HEK293 (cell line): ENCODE measurements at regions not wholly inside any gene's neighbourhood (a gene's known extent, or its start where the extent isn't known, plus 50 kb on each side); places are given as distances from the start of the nearest gene placed in this dataset.

ENCODE experiments used
- CTCF ChIA-PET: fragments of 350-600 bp; formaldehyde crosslinking; extraction: SDS; loops from one replicate; lab custom pipeline; 2021; ENCODE audit warnings: antibody characterized with exemption; lab: Yijun Ruan, JAX
- POLR2A ChIA-PET: fragments of 300-600 bp; formaldehyde crosslinking; extraction: SDS; loops from one replicate; lab custom pipeline; 2020; ENCODE audit warnings: antibody characterized with exemption, inconsistent platforms; lab: Yijun Ruan, JAX
- H3K27ac ChIP-seq: fragments of 200-500 bp; sonication (Bioruptor generic); 2 replicates; pipeline ENCODE4 v1.5.1; 2014; ENCODE audit warnings: low read depth, low read length, control low read depth, inconsistent platforms; ENCODE audit errors: extremely low read depth
- H3K36me3 ChIP-seq, 2 experiments: fragments of 200-500 bp in 1 of 2; sonication (Bioruptor generic) in 1 of 2; 1 replicate in 1 of 2; 2 replicates in 1 of 2; pipeline ENCODE4 v1.5.1; 2014 to 2017; ENCODE audit warnings: inconsistent platforms in 2 of 2, low read length in 2 of 2; ENCODE audit not compliant: control insufficient read depth in 2 of 2, insufficient read depth in 1 of 2
- H3K4me1 ChIP-seq: fragments of 200-500 bp; sonication (Bioruptor generic); 2 replicates; pipeline ENCODE4 v1.5.1; 2014; ENCODE audit warnings: mild to moderate bottlenecking, low read length, inconsistent platforms; ENCODE audit not compliant: control insufficient read depth, insufficient read depth
- H3K4me3 ChIP-seq: 2 replicates; pipeline ENCODE4 v1.5.1; 2011; ENCODE audit warnings: low read depth, mild to moderate bottlenecking, control low read depth, low read length, moderate library complexity
- H3K9me3 ChIP-seq: fragments of 200-500 bp; sonication (Bioruptor generic); 2 replicates; pipeline ENCODE4 v1.5.1; 2014; ENCODE audit warnings: low read depth, low read length, inconsistent platforms; ENCODE audit not compliant: control insufficient read depth, insufficient read depth
- GLIS1 ChIP-seq: fragments of 450-650 bp; formaldehyde crosslinking; IDR thresholded peaks from 2 replicates; pipeline ENCODE4 v1.5.1; 2016; ENCODE audit warnings: missing biosample characterization, missing genetic modification characterization
- KLF16 ChIP-seq: fragments of 450-650 bp; formaldehyde crosslinking; IDR thresholded peaks from 2 replicates; pipeline ENCODE4 v1.5.1; 2017; ENCODE audit warnings: missing biosample characterization, missing genetic modification characterization
- OSR2 ChIP-seq: fragments of 450-650 bp; formaldehyde crosslinking; IDR thresholded peaks from 2 replicates; pipeline ENCODE4 v1.5.1; 2016; ENCODE audit warnings: missing biosample characterization, missing genetic modification characterization
- PATZ1 ChIP-seq: fragments of 450-650 bp; formaldehyde crosslinking; IDR thresholded peaks from 2 replicates; pipeline ENCODE4 v1.5.1; 2016; ENCODE audit warnings: missing biosample characterization, missing genetic modification characterization
- SP7 ChIP-seq: fragments of 450-650 bp; formaldehyde crosslinking; IDR thresholded peaks from 2 replicates; pipeline ENCODE4 v1.5.1; 2016; ENCODE audit warnings: missing biosample characterization, missing genetic modification characterization
- WT1 ChIP-seq: fragments of 450-650 bp; formaldehyde crosslinking; IDR thresholded peaks from 2 replicates; pipeline ENCODE4 v1.5.1; 2016; ENCODE audit warnings: missing biosample characterization, missing genetic modification characterization
- YY1 ChIP-seq: fragments of 450-650 bp; formaldehyde crosslinking; IDR thresholded peaks from 2 replicates; pipeline ENCODE4 v1.5.1; 2018; ENCODE audit warnings: missing biosample characterization, missing genetic modification characterization
- ZBTB48 ChIP-seq: fragments of 450-650 bp; formaldehyde crosslinking; IDR thresholded peaks from 2 replicates; pipeline ENCODE4 v1.5.1; 2016; ENCODE audit warnings: missing biosample characterization, missing genetic modification characterization
- ZNF174 ChIP-seq: fragments of 450-650 bp; formaldehyde crosslinking; IDR thresholded peaks from 2 replicates; pipeline ENCODE4 v1.5.0; 2017; ENCODE audit warnings: missing biosample characterization, mild to moderate bottlenecking, missing genetic modification characterization
- ZNF23 ChIP-seq: fragments of 450-650 bp; formaldehyde crosslinking; IDR thresholded peaks from 2 replicates; pipeline ENCODE4 v1.5.1; 2016; ENCODE audit warnings: missing biosample characterization, missing genetic modification characterization, borderline replicate concordance
- ZNF248 ChIP-seq: fragments of 450-650 bp; formaldehyde crosslinking; IDR thresholded peaks from 2 replicates; pipeline ENCODE4 v1.5.1; 2017; ENCODE audit warnings: missing biosample characterization, missing genetic modification characterization
- ZNF274 ChIP-seq, 2 experiments: fragments of 200-500 bp in 1 of 2; fragments of 450-650 bp in 1 of 2; sonication (Bioruptor generic) in 1 of 2; formaldehyde crosslinking in 1 of 2; IDR thresholded peaks; 2 replicates each; pipeline versions ENCODE4 v1.5.1 to v1.6.1; 2014 to 2016; ENCODE audit warnings: borderline replicate concordance in 1 of 2, inconsistent platforms in 1 of 2, low read length in 1 of 2, missing biosample characterization in 1 of 2, missing genetic modification characterization in 1 of 2
- ZNF350 ChIP-seq: fragments of 450-650 bp; formaldehyde crosslinking; IDR thresholded peaks from 2 replicates; pipeline ENCODE4 v1.5.0; 2017; ENCODE audit warnings: missing biosample characterization, mild to moderate bottlenecking, missing genetic modification characterization
- ZNF518A ChIP-seq: fragments of 450-650 bp; formaldehyde crosslinking; conservative IDR thresholded peaks from 2 replicates; pipeline ENCODE4 v1.5.1; 2016; ENCODE audit warnings: low read depth, missing biosample characterization, missing genetic modification characterization
- ZNF530 ChIP-seq: fragments of 450-650 bp; formaldehyde crosslinking; IDR thresholded peaks from 2 replicates; pipeline ENCODE4 v1.5.1; 2016; ENCODE audit warnings: low read depth, missing biosample characterization, missing genetic modification characterization
- ZNF560 ChIP-seq: fragments of 450-650 bp; formaldehyde crosslinking; IDR thresholded peaks from 2 replicates; pipeline ENCODE4 v1.5.1; 2017; ENCODE audit warnings: missing biosample characterization, missing genetic modification characterization, borderline replicate concordance
- ZNF585B ChIP-seq: fragments of 450-650 bp; formaldehyde crosslinking; IDR thresholded peaks from 2 replicates; pipeline ENCODE4 v1.5.1; 2016; ENCODE audit warnings: missing biosample characterization, missing genetic modification characterization
- TF ChIP-seq, protein P1 (sequence below): fragments of 450-650 bp; formaldehyde crosslinking; IDR thresholded peaks from 2 replicates; pipeline ENCODE4 v1.5.1; 2017; ENCODE audit warnings: missing biosample characterization, missing genetic modification characterization
- TF ChIP-seq, protein P2 (sequence below): fragments of 450-650 bp; formaldehyde crosslinking; IDR thresholded peaks from 2 replicates; pipeline ENCODE4 v1.5.1; 2016; ENCODE audit warnings: missing biosample characterization, missing genetic modification characterization
- TF ChIP-seq, protein P3 (sequence below): fragments of 450-650 bp; formaldehyde crosslinking; IDR thresholded peaks from 2 replicates; pipeline ENCODE4 v1.5.1; 2016; ENCODE audit warnings: missing biosample characterization, missing genetic modification characterization
- TF ChIP-seq, protein P4 (sequence below): fragments of 450-650 bp; formaldehyde crosslinking; optimal IDR thresholded peaks from 2 replicates; pipeline ENCODE3; 2016; ENCODE audit warnings: missing biosample characterization, mild to moderate bottlenecking, missing genetic modification characterization

DNA sequence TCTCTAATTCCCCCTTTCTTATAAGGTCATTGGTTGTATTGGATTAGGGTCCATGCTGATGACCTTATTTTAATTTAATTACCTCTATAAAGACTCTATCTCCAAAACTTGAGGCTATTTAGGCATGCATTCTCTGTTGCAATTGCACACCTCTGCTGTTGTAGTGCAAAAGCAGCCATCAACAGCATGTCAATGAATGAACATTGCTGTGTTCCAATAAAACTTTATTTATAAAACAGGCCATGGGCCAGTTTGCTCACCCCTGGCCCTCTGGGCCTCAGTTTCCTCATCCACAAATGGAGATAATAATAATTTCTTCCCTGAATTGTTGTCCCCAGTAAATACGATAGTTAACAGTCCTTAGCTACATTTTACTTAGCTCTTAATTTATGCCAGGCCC is 100.4 kb upstream of the USP24 start:
- TF ChIP-seq PATZ1 (tag by site-specific recombination) (no peak), ZNF23 (tag by site-specific recombination) (no peak), ZNF350 (no peak), GLIS1 (tag by site-specific recombination) (no peak)
- TF ChIP-seq, protein P1, sequence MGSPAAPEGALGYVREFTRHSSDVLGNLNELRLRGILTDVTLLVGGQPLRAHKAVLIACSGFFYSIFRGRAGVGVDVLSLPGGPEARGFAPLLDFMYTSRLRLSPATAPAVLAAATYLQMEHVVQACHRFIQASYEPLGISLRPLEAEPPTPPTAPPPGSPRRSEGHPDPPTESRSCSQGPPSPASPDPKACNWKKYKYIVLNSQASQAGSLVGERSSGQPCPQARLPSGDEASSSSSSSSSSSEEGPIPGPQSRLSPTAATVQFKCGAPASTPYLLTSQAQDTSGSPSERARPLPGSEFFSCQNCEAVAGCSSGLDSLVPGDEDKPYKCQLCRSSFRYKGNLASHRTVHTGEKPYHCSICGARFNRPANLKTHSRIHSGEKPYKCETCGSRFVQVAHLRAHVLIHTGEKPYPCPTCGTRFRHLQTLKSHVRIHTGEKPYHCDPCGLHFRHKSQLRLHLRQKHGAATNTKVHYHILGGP = no peak
- H3K9me3 ChIP-seq = no peaks in the 10 kb centered on the region
- no peak overlapping the region for H3K4me3 ChIP-seq
- no peaks in the 10 kb centered on the region; the same call in 1 of the 2 replicates for H3K4me1 ChIP-seq
- POLR2A ChIA-PET = no interaction called here
- CTCF ChIA-PET = no interaction called here
- H3K27ac ChIP-seq = no peak overlapping the region
- H3K36me3 ChIP-seq = no peaks in the 10 kb centered on the region

DNA sequence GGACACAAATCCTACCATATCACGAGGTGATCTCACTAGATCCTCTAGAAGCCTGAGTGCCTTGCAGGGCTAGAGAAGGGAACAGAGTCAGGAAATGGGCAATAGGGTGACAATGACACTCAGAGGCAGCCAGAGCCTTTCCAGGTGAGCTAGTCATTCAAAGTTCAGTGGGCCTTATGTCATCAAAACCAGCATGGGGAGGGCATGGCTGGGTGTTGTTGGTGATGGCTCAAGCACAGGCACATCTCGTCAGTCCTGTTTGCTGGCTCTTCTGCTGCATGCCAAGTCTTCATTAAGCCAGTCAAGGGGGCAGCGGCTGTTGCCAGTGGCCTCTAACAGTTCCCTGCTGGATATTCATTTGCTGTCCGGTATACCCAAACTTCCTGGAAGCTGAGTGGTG is 99.6 kb upstream of the USP24 start:
- ChIA-PET CTCF (no interaction called here), POLR2A (no interaction called here)
- H3K9me3 ChIP-seq = no peaks in the 10 kb centered on the region
- no peak overlapping the region for H3K27ac ChIP-seq
- H3K36me3 ChIP-seq = no peaks in the 10 kb centered on the region
- H3K4me1 ChIP-seq = no peaks in the 10 kb centered on the region; the same call in 1 of the 2 replicates
- no peak overlapping the region for H3K4me3 ChIP-seq
- TF ChIP-seq, protein P2, sequence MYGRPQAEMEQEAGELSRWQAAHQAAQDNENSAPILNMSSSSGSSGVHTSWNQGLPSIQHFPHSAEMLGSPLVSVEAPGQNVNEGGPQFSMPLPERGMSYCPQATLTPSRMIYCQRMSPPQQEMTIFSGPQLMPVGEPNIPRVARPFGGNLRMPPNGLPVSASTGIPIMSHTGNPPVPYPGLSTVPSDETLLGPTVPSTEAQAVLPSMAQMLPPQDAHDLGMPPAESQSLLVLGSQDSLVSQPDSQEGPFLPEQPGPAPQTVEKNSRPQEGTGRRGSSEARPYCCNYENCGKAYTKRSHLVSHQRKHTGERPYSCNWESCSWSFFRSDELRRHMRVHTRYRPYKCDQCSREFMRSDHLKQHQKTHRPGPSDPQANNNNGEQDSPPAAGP (tag by site-specific recombination) = no peak
- TF ChIP-seq ZNF518A (tag by site-specific recombination) (no peak), ZBTB48 (tag by site-specific recombination) (no peak), ZNF530 (tag by site-specific recombination) (no peak), OSR2 (tag by site-specific recombination) (no peak), ZNF274 (IDR thresholded peaks at IDR 0.05; ENCODE audit: low read length) (no peak), ZNF274 (tag by site-specific recombination; IDR thresholded peaks at IDR 0.05; ENCODE audit: borderline replicate concordance) (no peak), ZNF560 (tag by site-specific recombination) (no peak), ZNF350 (no peak), KLF16 (tag by site-specific recombination) (no peak), ZNF248 (no peak), YY1 (tag by site-specific recombination) (no peak), ZNF174 (no peak), ZNF585B (no peak), SP7 (tag by site-specific recombination) (no peak), WT1 (tag by site-specific recombination) (no peak)
- TF ChIP-seq, protein P3, sequence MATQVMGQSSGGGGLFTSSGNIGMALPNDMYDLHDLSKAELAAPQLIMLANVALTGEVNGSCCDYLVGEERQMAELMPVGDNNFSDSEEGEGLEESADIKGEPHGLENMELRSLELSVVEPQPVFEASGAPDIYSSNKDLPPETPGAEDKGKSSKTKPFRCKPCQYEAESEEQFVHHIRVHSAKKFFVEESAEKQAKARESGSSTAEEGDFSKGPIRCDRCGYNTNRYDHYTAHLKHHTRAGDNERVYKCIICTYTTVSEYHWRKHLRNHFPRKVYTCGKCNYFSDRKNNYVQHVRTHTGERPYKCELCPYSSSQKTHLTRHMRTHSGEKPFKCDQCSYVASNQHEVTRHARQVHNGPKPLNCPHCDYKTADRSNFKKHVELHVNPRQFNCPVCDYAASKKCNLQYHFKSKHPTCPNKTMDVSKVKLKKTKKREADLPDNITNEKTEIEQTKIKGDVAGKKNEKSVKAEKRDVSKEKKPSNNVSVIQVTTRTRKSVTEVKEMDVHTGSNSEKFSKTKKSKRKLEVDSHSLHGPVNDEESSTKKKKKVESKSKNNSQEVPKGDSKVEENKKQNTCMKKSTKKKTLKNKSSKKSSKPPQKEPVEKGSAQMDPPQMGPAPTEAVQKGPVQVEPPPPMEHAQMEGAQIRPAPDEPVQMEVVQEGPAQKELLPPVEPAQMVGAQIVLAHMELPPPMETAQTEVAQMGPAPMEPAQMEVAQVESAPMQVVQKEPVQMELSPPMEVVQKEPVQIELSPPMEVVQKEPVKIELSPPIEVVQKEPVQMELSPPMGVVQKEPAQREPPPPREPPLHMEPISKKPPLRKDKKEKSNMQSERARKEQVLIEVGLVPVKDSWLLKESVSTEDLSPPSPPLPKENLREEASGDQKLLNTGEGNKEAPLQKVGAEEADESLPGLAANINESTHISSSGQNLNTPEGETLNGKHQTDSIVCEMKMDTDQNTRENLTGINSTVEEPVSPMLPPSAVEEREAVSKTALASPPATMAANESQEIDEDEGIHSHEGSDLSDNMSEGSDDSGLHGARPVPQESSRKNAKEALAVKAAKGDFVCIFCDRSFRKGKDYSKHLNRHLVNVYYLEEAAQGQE = no peak
- TF ChIP-seq, protein P4, sequence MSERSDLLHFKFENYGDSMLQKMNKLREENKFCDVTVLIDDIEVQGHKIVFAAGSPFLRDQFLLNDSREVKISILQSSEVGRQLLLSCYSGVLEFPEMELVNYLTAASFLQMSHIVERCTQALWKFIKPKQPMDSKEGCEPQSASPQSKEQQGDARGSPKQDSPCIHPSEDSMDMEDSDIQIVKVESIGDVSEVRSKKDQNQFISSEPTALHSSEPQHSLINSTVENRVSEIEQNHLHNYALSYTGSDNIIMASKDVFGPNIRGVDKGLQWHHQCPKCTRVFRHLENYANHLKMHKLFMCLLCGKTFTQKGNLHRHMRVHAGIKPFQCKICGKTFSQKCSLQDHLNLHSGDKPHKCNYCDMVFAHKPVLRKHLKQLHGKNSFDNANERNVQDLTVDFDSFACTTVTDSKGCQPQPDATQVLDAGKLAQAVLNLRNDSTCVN (tag by site-specific recombination) = no peak
